ENCODE measurements at regions not wholly inside any gene's neighbourhood (a gene's known extent, or its start where the extent isn't known, plus 50 kb on each side); places are given as distances from the start of the nearest gene placed in this dataset.

GRCh38 chr9:82091100-82091499, 102.5 kb downstream of the SPATA31D1 start (continued):
- TF ChIP-seq, protein P1, sequence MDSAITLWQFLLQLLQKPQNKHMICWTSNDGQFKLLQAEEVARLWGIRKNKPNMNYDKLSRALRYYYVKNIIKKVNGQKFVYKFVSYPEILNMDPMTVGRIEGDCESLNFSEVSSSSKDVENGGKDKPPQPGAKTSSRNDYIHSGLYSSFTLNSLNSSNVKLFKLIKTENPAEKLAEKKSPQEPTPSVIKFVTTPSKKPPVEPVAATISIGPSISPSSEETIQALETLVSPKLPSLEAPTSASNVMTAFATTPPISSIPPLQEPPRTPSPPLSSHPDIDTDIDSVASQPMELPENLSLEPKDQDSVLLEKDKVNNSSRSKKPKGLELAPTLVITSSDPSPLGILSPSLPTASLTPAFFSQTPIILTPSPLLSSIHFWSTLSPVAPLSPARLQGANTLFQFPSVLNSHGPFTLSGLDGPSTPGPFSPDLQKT (IDR thresholded peaks at IDR 0.05; ENCODE audit: borderline replicate concordance, low read depth, low read length), result no peak
- TF ChIP-seq ZNF266 (tag by site-specific recombination; IDR thresholded peaks at IDR 0.05; ENCODE audit: low read depth) (no peak), ZNF692 (tag by site-specific recombination; IDR thresholded peaks at IDR 0.05) (no peak), ZNF398 (tag by site-specific recombination; IDR thresholded peaks at IDR 0.05) (no peak)

DNA sequence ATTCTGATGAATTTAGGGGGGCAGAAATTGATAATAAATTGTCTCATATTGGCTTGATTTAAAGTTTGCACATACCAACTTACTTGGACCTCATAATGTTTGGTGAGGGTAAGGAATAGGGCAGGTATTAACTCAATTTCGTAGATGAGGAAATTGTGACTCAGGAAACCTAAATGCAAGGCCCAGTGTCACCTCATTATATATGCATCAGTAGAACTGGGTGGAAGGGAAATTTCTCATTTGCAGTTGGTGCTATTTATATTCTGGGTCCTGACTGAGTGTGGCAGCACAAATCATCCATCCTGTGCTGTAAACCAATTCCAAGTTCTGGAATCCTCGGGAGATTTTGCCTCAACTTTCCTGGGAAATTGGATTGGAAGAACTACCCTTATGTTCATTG, 103.0 kb downstream of the SPATA31D1 start:
- Histone ChIP-seq H3K36me3 (ENCODE audit: control insufficient read depth in 2 of 2, insufficient read depth in 1 of 2, low read length in 2 of 2) (no peaks in the 10 kb centered on the region), H3K4me1 (ENCODE audit: control insufficient read depth, insufficient read depth, low read length) (no peaks in the 10 kb centered on the region), H3K27ac (ENCODE audit: extremely low read depth, low read depth, low read length) (no peak overlapping the region), H3K9me3 (ENCODE audit: control insufficient read depth, insufficient read depth, low read depth, low read length) (no peaks in the 10 kb centered on the region), H3K4me3 (ENCODE audit: low read depth, low read length) (no peak overlapping the region)
- TF ChIP-seq ZSCAN18 (tag by site-specific recombination; IDR thresholded peaks at IDR 0.05), result no peak
- TF ChIP-seq ZNF692 (tag by site-specific recombination; IDR thresholded peaks at IDR 0.05), result no peak
- TF ChIP-seq, protein P2, sequence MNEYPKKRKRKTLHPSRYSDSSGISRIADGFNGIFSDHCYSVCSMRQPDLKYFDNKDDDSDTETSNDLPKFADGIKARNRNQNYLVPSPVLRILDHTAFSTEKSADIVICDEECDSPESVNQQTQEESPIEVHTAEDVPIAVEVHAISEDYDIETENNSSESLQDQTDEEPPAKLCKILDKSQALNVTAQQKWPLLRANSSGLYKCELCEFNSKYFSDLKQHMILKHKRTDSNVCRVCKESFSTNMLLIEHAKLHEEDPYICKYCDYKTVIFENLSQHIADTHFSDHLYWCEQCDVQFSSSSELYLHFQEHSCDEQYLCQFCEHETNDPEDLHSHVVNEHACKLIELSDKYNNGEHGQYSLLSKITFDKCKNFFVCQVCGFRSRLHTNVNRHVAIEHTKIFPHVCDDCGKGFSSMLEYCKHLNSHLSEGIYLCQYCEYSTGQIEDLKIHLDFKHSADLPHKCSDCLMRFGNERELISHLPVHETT (tag by site-specific recombination; IDR thresholded peaks at IDR 0.05), result no peak
- no peak for TF ChIP-seq KLF16 (tag by site-specific recombination; IDR thresholded peaks at IDR 0.05)
- TF ChIP-seq ZNF623 (tag by site-specific recombination; IDR thresholded peaks at IDR 0.05), result no peak
- TF ChIP-seq GLIS2 (tag by site-specific recombination; IDR thresholded peaks at IDR 0.05), result no peak
- TF ChIP-seq ZNF777 (tag by site-specific recombination; IDR thresholded peaks at IDR 0.05; ENCODE audit: borderline replicate concordance), result no peak
- no peak for TF ChIP-seq ZNF776 (tag by site-specific recombination; IDR thresholded peaks at IDR 0.05; ENCODE audit: borderline replicate concordance)
- TF ChIP-seq ZNF629 (tag by site-specific recombination; IDR thresholded peaks at IDR 0.05), result no peak
- TF ChIP-seq, protein P3, sequence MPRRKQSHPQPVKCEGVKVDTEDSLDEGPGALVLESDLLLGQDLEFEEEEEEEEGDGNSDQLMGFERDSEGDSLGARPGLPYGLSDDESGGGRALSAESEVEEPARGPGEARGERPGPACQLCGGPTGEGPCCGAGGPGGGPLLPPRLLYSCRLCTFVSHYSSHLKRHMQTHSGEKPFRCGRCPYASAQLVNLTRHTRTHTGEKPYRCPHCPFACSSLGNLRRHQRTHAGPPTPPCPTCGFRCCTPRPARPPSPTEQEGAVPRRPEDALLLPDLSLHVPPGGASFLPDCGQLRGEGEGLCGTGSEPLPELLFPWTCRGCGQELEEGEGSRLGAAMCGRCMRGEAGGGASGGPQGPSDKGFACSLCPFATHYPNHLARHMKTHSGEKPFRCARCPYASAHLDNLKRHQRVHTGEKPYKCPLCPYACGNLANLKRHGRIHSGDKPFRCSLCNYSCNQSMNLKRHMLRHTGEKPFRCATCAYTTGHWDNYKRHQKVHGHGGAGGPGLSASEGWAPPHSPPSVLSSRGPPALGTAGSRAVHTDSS (tag by site-specific recombination; IDR thresholded peaks at IDR 0.05), result no peak
- no peak for TF ChIP-seq ZBTB48 (tag by site-specific recombination; IDR thresholded peaks at IDR 0.05)
- CTCF ChIA-PET, result no interaction called here
- POLR2A ChIA-PET, result no interaction called here
